IMR-90 (cell line): ENCODE measurements at regions not wholly inside any gene's neighbourhood (a gene's known extent, or its start where the extent isn't known, plus 50 kb on each side); places are given as distances from the start of the nearest gene placed in this dataset.
A peak's percentile ranks its signal among the peaks of the same experiment; 100 is the strongest.

Experiments used
- ATAC-seq: fragments of 200-7000 bp; cut with Tn5 transposase; 2 replicates; pipeline ENCODE4 v1.9.1; 2020; ENCODE audit warnings: low read depth, mild to moderate bottlenecking, moderate library complexity
- BruUV-seq: library from RNA; stranded (reverse); fragments of 400-500 nt; replicated peaks from 2 replicates; lab custom pipeline; 2021; lab: Mats Ljungman, UMichigan
- CTCF ChIA-PET: fragments of 300-600 bp; formaldehyde crosslinking; extraction: SDS; loops from one replicate; lab custom pipeline; 2021; ENCODE audit warnings: antibody characterized with exemption; lab: Yijun Ruan, JAX
- POLR2A ChIA-PET: fragments of 300-600 bp; sonication (Branson Sonifier 250); formaldehyde crosslinking; loops from one replicate; lab custom pipeline; 2022; ENCODE audit warnings: antibody characterized with exemption; ENCODE audit not compliant: unreplicated experiment; lab: Charles Lee
- DNase-seq: peaks from one replicate; pipeline ENCODE4 v3.0.0; 2013
- H2AFZ ChIP-seq: replicated peaks from 2 replicates; pipeline ENCODE3; 2013; ENCODE audit warnings: low read length, mild to moderate bottlenecking; ENCODE audit not compliant: poor library complexity
- H2AK5ac ChIP-seq: 2 replicates; pipeline ENCODE4 v1.6.1; 2013; ENCODE audit warnings: low read depth, low read length, inconsistent platforms
- H2AK9ac ChIP-seq: replicated peaks from 2 replicates; pipeline ENCODE3; 2013; ENCODE audit warnings: mild to moderate bottlenecking, low read depth, low read length, moderate library complexity; ENCODE audit not compliant: poor library complexity
- H2BK120ac ChIP-seq: 2 replicates; pipeline ENCODE4 v1.6.1; 2013; ENCODE audit warnings: low read depth, low read length, inconsistent platforms
- H2BK15ac ChIP-seq: 3 replicates; pipeline ENCODE4 v1.6.1; 2013; ENCODE audit warnings: low read depth, low read length, inconsistent platforms
- H2BK20ac ChIP-seq: 2 replicates; pipeline ENCODE4 v1.6.1; 2013; ENCODE audit warnings: low read depth, mild to moderate bottlenecking, inconsistent platforms, low read length, moderate library complexity
- H2BK5ac ChIP-seq: 2 replicates; pipeline ENCODE4 v1.6.1; 2013; ENCODE audit warnings: mild to moderate bottlenecking, low read depth, low read length, inconsistent platforms; ENCODE audit not compliant: poor library complexity, severe bottlenecking
- H3K14ac ChIP-seq: replicated peaks from 2 replicates; pipeline ENCODE4 v1.6.1; 2013; ENCODE audit warnings: low read depth, low read length, inconsistent platforms
- H3K18ac ChIP-seq: 2 replicates; pipeline ENCODE4 v1.6.1; 2013; ENCODE audit warnings: low read depth, low read length, control low read depth
- H3K23ac ChIP-seq: 2 replicates; pipeline ENCODE4 v1.6.1; 2013; ENCODE audit warnings: low read depth, low read length, inconsistent platforms
- H3K27ac ChIP-seq: 2 replicates; pipeline ENCODE4 v1.5.1; 2013; ENCODE audit warnings: mild to moderate bottlenecking, control low read depth, low read length; ENCODE audit not compliant: insufficient read depth
- H3K27me3 ChIP-seq: 2 replicates; pipeline ENCODE4 v1.6.1; 2013; ENCODE audit warnings: low read length; ENCODE audit not compliant: control insufficient read depth, insufficient read depth
- H3K36me3 ChIP-seq: 2 replicates; pipeline ENCODE4 v1.6.1; 2013; ENCODE audit warnings: low read length, mixed read lengths; ENCODE audit not compliant: control insufficient read depth, insufficient read depth
- H3K4ac ChIP-seq: 2 replicates; pipeline ENCODE4 v1.6.1; 2013; ENCODE audit warnings: low read depth, low read length, inconsistent platforms
- H3K4me1 ChIP-seq: 2 replicates; pipeline ENCODE4 v1.6.1; 2013; ENCODE audit warnings: low read length, mixed read lengths; ENCODE audit not compliant: control insufficient read depth, insufficient read depth
- H3K4me2 ChIP-seq: 2 replicates; pipeline ENCODE4 v1.6.1; 2013; ENCODE audit warnings: low read depth, mild to moderate bottlenecking, control low read depth, low read length, moderate library complexity
- H3K4me3 ChIP-seq: 2 replicates; pipeline ENCODE4 v1.5.1; 2013; ENCODE audit warnings: low read depth, mild to moderate bottlenecking, control low read depth, low read length, moderate library complexity; ENCODE audit not compliant: insufficient read depth
- H3K56ac ChIP-seq: 2 replicates; pipeline ENCODE4 v1.6.1; 2013; ENCODE audit warnings: low read length, inconsistent platforms; ENCODE audit not compliant: insufficient read depth; ENCODE audit errors: extremely low read depth
- H3K79me1 ChIP-seq, 2 experiments: 2 replicates each; pipeline ENCODE4 v1.6.1; 2013; ENCODE audit warnings: low read length in 2 of 2, inconsistent platforms in 1 of 2, low read depth in 1 of 2
- H3K9ac ChIP-seq: 2 replicates; pipeline ENCODE4 v1.6.1; 2013; ENCODE audit warnings: low read depth, low read length, control low read depth
- H3K9me1 ChIP-seq: 2 replicates; pipeline ENCODE4 v1.6.1; 2013; ENCODE audit warnings: low read length, inconsistent platforms; ENCODE audit not compliant: insufficient read depth
- H3K9me3 ChIP-seq: 2 replicates; pipeline ENCODE4 v1.6.1; 2013; ENCODE audit warnings: low read length; ENCODE audit not compliant: control insufficient read depth, insufficient read depth
- H4K20me1 ChIP-seq: 2 replicates; pipeline ENCODE4 v1.6.1; 2013; ENCODE audit warnings: low read length, inconsistent platforms; ENCODE audit not compliant: insufficient read depth
- H4K5ac ChIP-seq: 2 replicates; pipeline ENCODE4 v1.6.1; 2013; ENCODE audit warnings: mild to moderate bottlenecking, low read depth, low read length, control low read depth
- H4K8ac ChIP-seq, 2 experiments: 2 replicates each; pipeline ENCODE4 v1.6.1; 2013; ENCODE audit warnings: low read depth in 2 of 2, low read length in 2 of 2, control low read depth in 1 of 2, inconsistent platforms in 1 of 2
- H4K91ac ChIP-seq: 2 replicates; pipeline ENCODE4 v1.6.1; 2013; ENCODE audit warnings: low read depth, low read length, inconsistent platforms; ENCODE audit not compliant: insufficient read depth
- CEBPB ChIP-seq: IDR thresholded peaks from 2 replicates; pipeline ENCODE4 v1.6.1; 2012; ENCODE audit warnings: low read depth, low read length, improper control_type of control experiment
- MAFK ChIP-seq: IDR thresholded peaks from 2 replicates; pipeline ENCODE4 v1.6.1; 2012; ENCODE audit warnings: low read depth, low read length, improper control_type of control experiment
- WGBS, 2 experiments: methylation state at CpG; one replicate each; pipeline versions ENCODE4 v1.1.5 to v1.1.7; 2013; ENCODE audit warnings: missing lambda C conversion rate in 2 of 2; ENCODE audit not compliant: insufficient read length in 1 of 2; ENCODE audit errors: extremely low coverage in 2 of 2; 5-methylcytosine and 5-hydroxymethylcytosine counted together
- dilution Hi-C: fragments of 300-500 bp; cut with HindIII; formaldehyde crosslinking; loops from one replicate; pipeline ENCODE4 v1.14.3; 2018; ENCODE audit warnings: low sequenced_read_pairs; ENCODE audit not compliant: unreplicated experiment
- in situ Hi-C: fragments of 300-500 bp; cut with MboI; formaldehyde crosslinking; loops from 3 replicates; pipeline ENCODE4 v1.14.3; 2019; ENCODE audit warnings: low sequenced_read_pairs, inconsistent platforms, mixed read lengths
- intact Hi-C: fragments of 100-400 bp; cut with micrococcal nuclease; formaldehyde crosslinking; loops from 2 replicates; pipeline ENCODE4 v1.10.0; 2022

DNA sequence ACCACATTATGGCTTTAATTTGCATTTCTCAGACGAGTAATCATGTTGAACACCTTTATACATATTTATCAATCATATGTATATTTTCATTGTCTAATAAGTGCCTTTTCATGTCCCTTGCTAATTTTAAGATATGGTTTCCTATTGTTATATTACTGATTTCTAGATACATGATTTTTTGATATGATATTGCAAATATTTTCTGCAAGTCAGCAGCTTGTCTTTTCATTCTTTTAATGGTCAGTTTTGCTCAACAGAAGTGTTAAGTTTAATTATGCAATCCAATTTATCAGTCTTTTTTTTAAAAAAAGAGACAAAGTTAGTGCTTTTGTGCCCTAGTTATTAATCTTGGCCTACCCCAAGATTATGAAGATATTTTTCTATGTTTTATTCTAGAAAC lies 1377.8 kb upstream of the CITED2 start:
- Histone ChIP-seq H3K4me3 (no peak overlapping the region), H3K18ac (no peak overlapping the region), H2AK5ac (no peak overlapping the region), H2AK9ac (no peak overlapping the region), H2BK120ac (no peak overlapping the region), H4K20me1 (no peaks in the 10 kb centered on the region), H3K23ac (no peak overlapping the region), H3K27ac (no peak overlapping the region), H3K14ac (no peak overlapping the region), H3K9ac (no peak overlapping the region), H3K36me3 (no peaks in the 10 kb centered on the region), H3K4me1 (no peaks in the 10 kb centered on the region), H3K4ac (no peak overlapping the region), H2BK15ac (no peak overlapping the region), H4K8ac (no peak overlapping the region), H2AFZ (no peak overlapping the region), H3K9me1 (no peaks in the 10 kb centered on the region), H3K56ac (no peak overlapping the region), H2BK20ac (no peak overlapping the region), H3K27me3 (no peaks in the 10 kb centered on the region), H3K79me1 (no peaks in the 10 kb centered on the region), H3K9me3 (peaks cover 2% of the 10 kb centered on the region), H3K4me2 (no peak overlapping the region), H4K5ac (no peak overlapping the region), H2BK5ac (no peak overlapping the region), H4K91ac (no peak overlapping the region)
- DNase-seq (no peak), ATAC-seq (no peak)
- TF ChIP-seq MAFK (peak; percentile 26; the same call in 1 of the 2 replicates), CEBPB (no peak)
- BruUV-seq, result no TSS peak
- in situ Hi-C loops (no loop called here), intact Hi-C loops (no loop called here), dilution Hi-C loops (no loop called here)
- CTCF ChIA-PET, result no interaction called here
- WGBS, 2 experiments, result no CpG with 5 or more reads among the region's 1 CpG
- POLR2A ChIA-PET, result no interaction called here
